ENCODE measurements at regions not wholly inside any gene's neighbourhood (a gene's known extent, or its start where the extent isn't known, plus 50 kb on each side); places are given as distances from the start of the nearest gene placed in this dataset.

- TF ChIP-seq CTCF (IDR thresholded peaks at IDR 0.05; ENCODE audit: insufficient read depth, low read length, poor library complexity, severe bottlenecking), result no peak
- no peak for TF ChIP-seq EZH2phosphoT487 (conservative IDR thresholded peaks at IDR 0.05; ENCODE audit: low read length)
Measured at GRCh38 chr20:53698371-53698978, 104.8 kb upstream of the ZNF217 start.

Data from SU-DHL-6 (cell line).